Prostate gland (tissue), 2 donors: ENCODE measurements at regions not wholly inside any gene's neighbourhood (a gene's known extent, or its start where the extent isn't known, plus 50 kb on each side); places are given as distances from the start of the nearest gene placed in this dataset.

Source experiments
- DNase-seq: peaks from one replicate; pipeline ENCODE4 v3.0.0-alpha.2; 2019; ENCODE audit warnings: low spot score
- H3K27ac ChIP-seq, 2 donors: fragments of 200-600 bp; sonication (generic); 2 replicates each; pipeline ENCODE4 v1.5.1; 2017 to 2019
- H3K27me3 ChIP-seq: fragments of 200-600 bp; sonication (generic); replicated peaks from 2 replicates; pipeline ENCODE4 v1.5.1; 2019; ENCODE audit not compliant: insufficient read depth
- H3K36me3 ChIP-seq, 2 donors: fragments of 200-600 bp; sonication (generic); 1 replicate in 1 of 2; 2 replicates in 1 of 2; pipeline versions ENCODE4 v1.5.1 to v1.8.1; 2017 to 2019
- H3K4me1 ChIP-seq: fragments of 200-600 bp; sonication (generic); replicated peaks from 2 replicates; pipeline ENCODE4 v1.5.1; 2019
- H3K4me3 ChIP-seq, 2 donors: fragments of 200-600 bp; sonication (generic); 2 replicates each; pipeline ENCODE4 v1.5.1; 2017 to 2019
- H3K9me3 ChIP-seq: fragments of 200-600 bp; sonication (generic); 2 replicates; pipeline ENCODE4 v1.5.1; 2017
- POLR2A ChIP-seq: fragments of 450-650 bp; IDR thresholded peaks from one replicate; pipeline ENCODE4 v1.6.1; 2016; ENCODE audit warnings: antibody characterized with exemption, mild to moderate bottlenecking
- POLR2AphosphoS5 ChIP-seq: sonication (generic); formaldehyde crosslinking; IDR thresholded peaks from one replicate; pipeline ENCODE4 v1.6.1; 2017; ENCODE audit warnings: antibody characterized with exemption
- WGBS: methylation state at CpG from one replicate; pipeline ENCODE4 v1.1.5; 2018; 5-methylcytosine and 5-hydroxymethylcytosine counted together
- intact Hi-C: fragments of 100-400 bp; cut with DNase I; formaldehyde crosslinking; loops from one replicate; pipeline ENCODE4 v1.14.2; 2022
- TF ChIP-seq, protein P1 (sequence below), 4 experiments: fragments of 200-600 bp in 2 of 4; fragments of 450-650 bp in 2 of 4; sonication (generic) in 2 of 4; IDR thresholded peaks; 1 replicate in 3 of 4; 2 replicates in 1 of 4; pipeline ENCODE4 v1.5.1; 2016 to 2019; ENCODE audit warnings: antibody characterized with exemption in 4 of 4, mild to moderate bottlenecking in 2 of 4, moderate library complexity in 2 of 4

DNA sequence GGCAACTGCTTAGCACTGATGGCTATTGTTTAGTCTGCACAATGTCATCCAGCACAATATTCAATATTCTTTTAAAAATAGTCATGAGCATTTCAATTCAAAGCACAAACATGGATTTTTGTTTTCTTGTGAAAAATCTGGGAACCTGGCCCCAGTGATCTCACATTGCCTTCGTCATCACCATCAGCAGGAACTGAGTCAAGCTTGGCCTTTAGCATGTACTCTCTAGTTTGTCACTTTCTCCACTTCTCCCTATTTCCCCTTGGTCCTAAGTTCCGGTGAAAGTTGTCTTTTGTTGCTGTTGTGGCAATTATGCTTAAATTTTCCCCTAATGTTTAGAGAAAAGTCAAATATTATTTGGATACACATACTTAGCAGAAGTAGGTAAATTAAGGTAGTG, 252.9 kb upstream of the SORCS1 start:
- TF ChIP-seq POLR2AphosphoS5 (no peak), POLR2A (no peak)
- TF ChIP-seq, protein P1, sequence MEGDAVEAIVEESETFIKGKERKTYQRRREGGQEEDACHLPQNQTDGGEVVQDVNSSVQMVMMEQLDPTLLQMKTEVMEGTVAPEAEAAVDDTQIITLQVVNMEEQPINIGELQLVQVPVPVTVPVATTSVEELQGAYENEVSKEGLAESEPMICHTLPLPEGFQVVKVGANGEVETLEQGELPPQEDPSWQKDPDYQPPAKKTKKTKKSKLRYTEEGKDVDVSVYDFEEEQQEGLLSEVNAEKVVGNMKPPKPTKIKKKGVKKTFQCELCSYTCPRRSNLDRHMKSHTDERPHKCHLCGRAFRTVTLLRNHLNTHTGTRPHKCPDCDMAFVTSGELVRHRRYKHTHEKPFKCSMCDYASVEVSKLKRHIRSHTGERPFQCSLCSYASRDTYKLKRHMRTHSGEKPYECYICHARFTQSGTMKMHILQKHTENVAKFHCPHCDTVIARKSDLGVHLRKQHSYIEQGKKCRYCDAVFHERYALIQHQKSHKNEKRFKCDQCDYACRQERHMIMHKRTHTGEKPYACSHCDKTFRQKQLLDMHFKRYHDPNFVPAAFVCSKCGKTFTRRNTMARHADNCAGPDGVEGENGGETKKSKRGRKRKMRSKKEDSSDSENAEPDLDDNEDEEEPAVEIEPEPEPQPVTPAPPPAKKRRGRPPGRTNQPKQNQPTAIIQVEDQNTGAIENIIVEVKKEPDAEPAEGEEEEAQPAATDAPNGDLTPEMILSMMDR (IDR thresholded peaks at IDR 0.05), result no peak
- 81% methylated on average over 2 of the region's 2 CpGs for WGBS
- Histone ChIP-seq H3K9me3 (no peaks in the 10 kb centered on the region), H3K36me3 (no peaks in the 10 kb centered on the region), H3K27me3 (no peaks in the 10 kb centered on the region), H3K4me1 (no peaks in the 10 kb centered on the region), H3K4me3 (no peak overlapping the region), H3K27ac (no peak overlapping the region)
- intact Hi-C loops, result no loop called here
- DNase-seq, result no peak

DNA sequence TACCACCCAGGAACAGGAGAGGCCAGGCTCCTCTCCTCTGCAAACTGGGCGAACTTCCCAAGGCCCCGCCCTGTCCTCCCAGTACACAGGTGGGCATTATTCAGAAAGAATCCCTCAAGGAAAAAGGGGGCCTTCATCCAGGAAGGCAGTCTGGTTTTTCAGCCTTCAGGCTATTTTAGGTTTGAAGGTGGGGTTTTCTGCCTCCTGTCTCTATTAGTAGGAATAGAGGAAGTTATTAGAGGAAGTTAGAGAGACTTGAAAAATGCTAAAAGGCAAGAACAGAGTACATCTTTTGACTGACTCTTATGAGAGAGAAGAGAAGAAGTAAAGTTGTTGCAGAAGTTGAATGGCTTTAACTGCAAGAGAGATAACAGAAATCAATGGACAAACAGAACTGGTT, 250.9 kb upstream of the SORCS1 start:
- no peak for DNase-seq
- TF ChIP-seq, protein P1 (IDR thresholded peaks at IDR 0.05), result no peak
- TF ChIP-seq POLR2AphosphoS5, result no peak
- TF ChIP-seq POLR2A, result no peak
- no peaks in the 10 kb centered on the region for H3K4me1 ChIP-seq
- no peaks in the 10 kb centered on the region for H3K36me3 ChIP-seq
- intact Hi-C loops, result no loop called here
- H3K27ac ChIP-seq, result no peak overlapping the region
- 88% methylated on average over 2 of the region's 2 CpGs for WGBS
- no peak overlapping the region for H3K4me3 ChIP-seq
- H3K27me3 ChIP-seq, result no peaks in the 10 kb centered on the region
- no peaks in the 10 kb centered on the region for H3K9me3 ChIP-seq

DNA sequence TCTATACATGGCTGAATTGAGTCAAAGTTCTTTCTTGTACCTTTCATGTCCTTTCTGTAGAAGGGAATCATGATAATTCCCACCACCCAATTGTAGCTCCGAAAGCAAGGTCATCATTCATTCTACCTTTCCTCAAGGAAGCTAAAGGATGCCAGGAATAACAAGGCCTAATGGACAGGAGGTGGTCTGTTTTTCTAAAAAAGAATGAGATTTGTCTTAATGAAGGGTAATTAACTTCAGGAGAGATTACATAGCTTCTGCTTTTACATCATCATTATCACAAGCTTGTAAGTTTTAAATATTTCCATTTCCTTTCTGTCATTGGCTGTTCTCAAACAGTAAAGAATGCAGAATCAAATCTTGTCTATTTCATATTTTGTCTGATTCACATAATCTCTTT, 249.5 kb upstream of the SORCS1 start:
- WGBS, result 93% methylated on average over 1 of the region's 1 CpG
- no peaks in the 10 kb centered on the region for H3K9me3 ChIP-seq
- intact Hi-C loops, result no loop called here
- H3K36me3 ChIP-seq, result no peaks in the 10 kb centered on the region
- no peak for DNase-seq
- no peak for TF ChIP-seq POLR2AphosphoS5
- no peak overlapping the region for H3K27ac ChIP-seq
- H3K4me1 ChIP-seq, result no peaks in the 10 kb centered on the region
- no peaks in the 10 kb centered on the region for H3K27me3 ChIP-seq
- H3K4me3 ChIP-seq, result no peak overlapping the region

DNA sequence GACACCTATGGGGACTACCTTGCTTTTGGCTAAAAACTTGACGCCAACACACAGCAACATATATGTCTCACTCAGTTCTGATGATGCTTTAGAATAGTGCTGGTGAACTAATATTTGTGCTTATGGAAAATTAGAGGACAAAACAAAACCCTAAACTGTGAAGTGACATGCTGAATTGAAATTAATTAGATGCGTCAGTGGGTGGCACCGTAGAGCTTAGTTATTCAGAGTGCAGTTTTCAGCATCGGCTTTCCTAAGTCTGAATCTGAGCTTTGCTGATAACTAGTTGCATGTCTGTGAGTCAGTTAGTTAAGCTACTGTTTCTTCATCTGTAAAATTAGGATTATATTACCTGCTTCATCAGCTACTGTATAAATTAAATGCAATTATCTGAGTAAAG, 245.0 kb upstream of the SORCS1 start:
- no peak for TF ChIP-seq POLR2AphosphoS5
- TF ChIP-seq, protein P1 (IDR thresholded peaks at IDR 0.05), result peak in 1 of 4 experiments; percentile 14
- Histone ChIP-seq H3K9me3 (no peaks in the 10 kb centered on the region), H3K36me3 (no peaks in the 10 kb centered on the region), H3K27me3 (no peaks in the 10 kb centered on the region), H3K4me1 (no peaks in the 10 kb centered on the region), H3K4me3 (no peak overlapping the region), H3K27ac (no peak overlapping the region)
- intact Hi-C loops, result no loop called here
- 50% methylated on average over 4 of the region's 4 CpGs for WGBS
- no peak for DNase-seq

DNA sequence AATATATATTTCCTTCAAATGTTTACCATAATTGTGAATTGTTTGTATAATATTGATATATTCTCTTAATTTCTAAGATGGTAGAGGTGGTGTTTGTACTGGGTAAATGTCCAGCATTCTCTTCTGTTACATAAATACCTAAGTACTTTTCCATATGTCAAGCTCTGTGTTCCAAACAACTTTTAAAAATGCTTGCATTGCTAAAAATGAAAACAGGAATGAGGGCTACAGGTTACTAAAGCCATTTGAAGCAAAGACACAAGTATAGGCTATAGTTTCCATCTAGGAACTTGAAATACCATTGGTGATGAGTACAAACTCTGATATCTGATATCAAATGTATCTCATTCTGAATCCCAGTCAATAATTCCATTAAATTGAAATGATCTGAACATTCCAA, 233.6 kb upstream of the SORCS1 start:
- DNase-seq, result no peak
- TF ChIP-seq, protein P1 (IDR thresholded peaks at IDR 0.05), result no peak
- no peak for TF ChIP-seq POLR2AphosphoS5
- no peak for TF ChIP-seq POLR2A
- Histone ChIP-seq H3K4me3 (no peak overlapping the region), H3K9me3 (no peaks in the 10 kb centered on the region), H3K27me3 (no peaks in the 10 kb centered on the region), H3K36me3 (no peaks in the 10 kb centered on the region), H3K27ac (no peak overlapping the region), H3K4me1 (no peaks in the 10 kb centered on the region)
- intact Hi-C loops, result no loop called here

DNA sequence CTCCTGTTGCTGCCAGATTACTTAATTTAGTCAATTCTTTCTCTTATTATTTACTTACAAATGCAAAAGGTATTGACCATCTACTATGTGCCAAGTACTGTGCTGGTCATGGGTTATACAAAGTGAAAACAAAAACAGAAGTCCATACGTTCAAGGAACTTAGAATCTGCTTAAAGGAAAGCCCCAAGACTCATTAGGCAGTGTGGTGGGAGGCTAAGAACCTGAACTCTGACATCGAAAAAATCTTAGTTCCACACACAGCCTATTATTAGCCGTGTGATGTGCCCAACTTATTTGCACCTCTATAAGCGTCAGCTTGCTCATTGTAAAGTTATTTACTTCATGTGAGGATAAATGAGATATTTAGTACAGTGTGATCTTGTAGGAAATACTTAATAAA, 227.4 kb upstream of the SORCS1 start:
- TF ChIP-seq, protein P1 (IDR thresholded peaks at IDR 0.05), result no peak
- TF ChIP-seq POLR2AphosphoS5 (no peak), POLR2A (no peak)
- intact Hi-C loops, result no loop called here
- Histone ChIP-seq H3K4me3 (no peak overlapping the region), H3K27ac (no peak overlapping the region), H3K36me3 (no peaks in the 10 kb centered on the region), H3K27me3 (no peaks in the 10 kb centered on the region), H3K4me1 (no peaks in the 10 kb centered on the region), H3K9me3 (no peaks in the 10 kb centered on the region)
- no peak for DNase-seq
- WGBS, result 81% methylated on average over 4 of the region's 4 CpGs
